Lower leg skin (tissue), 3 donors: ENCODE measurements at regions not wholly inside any gene's neighbourhood (a gene's known extent, or its start where the extent isn't known, plus 50 kb on each side); places are given as distances from the start of the nearest gene placed in this dataset.

ENCODE experiments used
- POLR2A ChIP-seq, 2 donors: fragments of 450-650 bp; IDR thresholded peaks; one replicate each; pipeline ENCODE4 v1.6.1; 2016 to 2017; ENCODE audit warnings: antibody characterized with exemption in 2 of 2, mild to moderate bottlenecking in 1 of 2, moderate library complexity in 1 of 2
- TF ChIP-seq, protein P1 (sequence below), 3 donors: fragments of 450-650 bp; IDR thresholded peaks; one replicate each; pipeline ENCODE4 v1.5.1; 2016; ENCODE audit warnings: antibody characterized with exemption in 3 of 3, mild to moderate bottlenecking in 3 of 3, moderate library complexity in 2 of 3

DNA sequence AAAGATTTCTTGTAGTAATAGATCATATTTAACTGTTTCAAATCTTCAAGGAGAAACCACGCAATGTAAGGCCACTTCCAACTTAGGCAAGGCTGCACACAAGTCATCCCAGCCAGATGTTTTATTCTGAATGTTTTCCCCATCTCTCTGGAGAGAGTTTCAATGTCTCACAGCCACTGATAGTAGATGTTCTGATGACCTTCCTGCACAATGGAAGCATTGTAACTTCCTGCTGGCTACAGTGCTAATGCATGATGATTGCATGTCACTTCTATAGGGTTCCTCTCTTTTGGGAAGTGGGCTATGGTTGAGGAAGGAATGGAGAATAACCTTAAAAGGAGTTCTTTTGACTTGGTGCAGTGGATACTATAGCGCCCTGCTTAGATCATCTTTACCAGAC lies 328.0 kb downstream of the ZNF621 start:
- TF ChIP-seq, protein P1, sequence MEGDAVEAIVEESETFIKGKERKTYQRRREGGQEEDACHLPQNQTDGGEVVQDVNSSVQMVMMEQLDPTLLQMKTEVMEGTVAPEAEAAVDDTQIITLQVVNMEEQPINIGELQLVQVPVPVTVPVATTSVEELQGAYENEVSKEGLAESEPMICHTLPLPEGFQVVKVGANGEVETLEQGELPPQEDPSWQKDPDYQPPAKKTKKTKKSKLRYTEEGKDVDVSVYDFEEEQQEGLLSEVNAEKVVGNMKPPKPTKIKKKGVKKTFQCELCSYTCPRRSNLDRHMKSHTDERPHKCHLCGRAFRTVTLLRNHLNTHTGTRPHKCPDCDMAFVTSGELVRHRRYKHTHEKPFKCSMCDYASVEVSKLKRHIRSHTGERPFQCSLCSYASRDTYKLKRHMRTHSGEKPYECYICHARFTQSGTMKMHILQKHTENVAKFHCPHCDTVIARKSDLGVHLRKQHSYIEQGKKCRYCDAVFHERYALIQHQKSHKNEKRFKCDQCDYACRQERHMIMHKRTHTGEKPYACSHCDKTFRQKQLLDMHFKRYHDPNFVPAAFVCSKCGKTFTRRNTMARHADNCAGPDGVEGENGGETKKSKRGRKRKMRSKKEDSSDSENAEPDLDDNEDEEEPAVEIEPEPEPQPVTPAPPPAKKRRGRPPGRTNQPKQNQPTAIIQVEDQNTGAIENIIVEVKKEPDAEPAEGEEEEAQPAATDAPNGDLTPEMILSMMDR (IDR thresholded peaks at IDR 0.05), result no peak
- TF ChIP-seq POLR2A (IDR thresholded peaks at IDR 0.05), result no peak
